Right ventricle myocardium superior (tissue), 1 donor: ENCODE measurements at regions not wholly inside any gene's neighbourhood (a gene's known extent, or its start where the extent isn't known, plus 50 kb on each side); places are given as distances from the start of the nearest gene placed in this dataset.
"Not testable (repeated sequence)": the region's sequence is repeated elsewhere in the genome, so short reads cannot be mapped to it uniquely, and the experiment has no call there.

ENCODE experiments used
- ATAC-seq: fragments of 200-7000 bp; cut with Tn5 transposase; one replicate; pipeline ENCODE4 v1.9.1; 2020; ENCODE audit warnings: mild to moderate bottlenecking; ENCODE audit not compliant: poor library complexity
- DNase-seq: peaks from one replicate; pipeline ENCODE4 v3.0.0-alpha.2; 2020
- intact Hi-C: fragments of 100-400 bp; cut with DNase I; formaldehyde crosslinking; loops from one replicate; pipeline ENCODE4 v1.11.2; 2022
- donor health status: DM: no; HTN: yes; CAD: no; lungs with severe emphysema.

GRCh38 chr16:79988721-79989220, 388.2 kb upstream of the MAF start:
- intact Hi-C loops: no loop called here
- DNase-seq (no peak), ATAC-seq (no peak)

GRCh38 chr16:79988089-79988488, 387.6 kb upstream of the MAF start:
- ATAC-seq (no peak), DNase-seq (no peak)
- intact Hi-C loops: no loop called here

GRCh38 chr16:79986352-79986751, 385.8 kb upstream of the MAF start:
- intact Hi-C loops: no loop called here
- no peak for ATAC-seq
- DNase-seq: no peak

DNA sequence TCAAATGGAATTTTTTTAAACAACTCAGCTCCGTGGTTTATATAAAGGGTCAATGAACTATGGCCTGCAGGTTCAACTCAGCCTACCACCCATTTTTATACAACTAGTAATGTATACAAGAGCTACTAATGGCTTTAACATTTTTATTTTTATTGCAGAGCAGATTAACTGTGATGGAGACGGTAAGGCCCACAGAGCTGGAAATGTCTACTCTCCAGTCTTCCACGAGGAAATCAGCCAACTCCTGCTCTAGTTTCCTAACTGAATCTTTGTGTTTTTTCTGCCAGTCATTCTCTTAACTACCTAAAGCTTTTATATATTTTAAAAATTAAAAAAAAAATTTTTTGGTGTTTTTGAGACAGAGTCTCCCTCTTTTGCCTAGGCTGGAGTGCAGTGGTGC, 385.1 kb upstream of the MAF start:
- intact Hi-C loops: no loop called here
- DNase-seq (no peak), ATAC-seq (no peak)

- intact Hi-C loops, ATAC-seq, DNase-seq: not testable (repeated sequence)
Observed at GRCh38 chr16:79984149-79984548, 383.6 kb upstream of the MAF start.

GRCh38 chr16:79982862-79983261, 382.3 kb upstream of the MAF start:
- intact Hi-C loops: no loop called here
- DNase-seq: no peak
- no peak for ATAC-seq

DNA sequence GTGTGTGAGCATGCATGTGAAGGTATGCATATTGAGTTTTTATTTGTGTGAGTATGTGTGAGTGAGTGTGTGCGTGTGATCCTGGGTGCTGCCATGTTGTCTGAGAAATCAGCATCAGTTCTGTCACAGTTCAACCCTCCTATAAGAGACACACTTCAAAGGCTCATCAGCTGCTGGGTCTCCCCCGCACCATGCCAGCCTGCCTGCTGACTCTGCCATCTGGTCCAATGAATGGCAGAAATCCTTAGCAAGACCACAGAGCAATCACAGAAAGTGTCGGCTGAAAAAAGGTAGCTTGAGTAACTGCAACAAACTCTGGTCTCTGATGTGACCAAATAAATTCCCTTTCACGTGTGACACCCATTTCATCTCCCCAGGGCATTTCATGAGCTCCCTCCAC, 381.8 kb upstream of the MAF start:
- intact Hi-C loops: no loop called here
- DNase-seq (no peak), ATAC-seq (no peak)

- DNase-seq: no peak
- ATAC-seq: no peak
- intact Hi-C loops: no loop called here
Observed at GRCh38 chr16:79981814-79982213, 381.3 kb upstream of the MAF start.

DNA sequence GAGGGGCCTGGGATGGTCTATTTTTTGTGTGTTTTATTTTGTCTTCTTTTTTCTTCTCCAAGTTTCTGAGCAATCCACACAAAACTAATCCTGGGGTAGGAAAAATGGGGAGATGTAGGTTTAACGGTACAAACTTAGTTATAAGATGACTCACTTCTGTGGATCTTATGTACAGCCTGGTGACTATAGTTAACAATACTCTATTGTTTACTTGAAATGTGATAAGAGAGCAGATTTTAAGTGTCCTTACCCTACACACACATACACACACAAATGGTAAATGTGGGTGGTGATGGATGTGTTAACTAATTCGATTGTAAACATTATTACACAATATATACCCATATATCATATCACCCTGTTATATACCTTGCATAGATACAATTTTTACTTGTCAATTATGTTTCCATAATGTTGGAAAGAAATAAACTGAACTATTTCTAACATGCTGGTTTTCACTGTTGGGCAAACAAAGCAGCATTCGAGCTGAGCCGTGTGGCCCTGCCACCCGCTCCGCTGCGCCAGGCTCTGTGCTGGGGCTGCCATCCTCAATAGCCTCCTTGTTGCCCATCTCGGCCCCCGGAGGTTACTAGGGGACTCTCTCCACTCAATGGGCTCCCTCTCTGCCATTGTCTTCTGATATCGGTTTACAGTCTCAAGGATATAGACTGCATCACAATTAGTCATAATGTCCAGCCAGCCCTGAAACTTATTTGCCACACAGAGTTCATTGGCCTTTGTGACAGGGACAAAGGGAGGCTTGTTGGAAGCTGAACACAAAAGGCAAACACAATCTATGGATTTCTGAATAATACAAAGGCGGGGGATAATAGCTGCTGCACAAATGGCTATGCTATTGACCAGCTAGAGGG, 380.3 kb upstream of the MAF start:
- intact Hi-C loops: no loop called here
- no peak for DNase-seq

DNA sequence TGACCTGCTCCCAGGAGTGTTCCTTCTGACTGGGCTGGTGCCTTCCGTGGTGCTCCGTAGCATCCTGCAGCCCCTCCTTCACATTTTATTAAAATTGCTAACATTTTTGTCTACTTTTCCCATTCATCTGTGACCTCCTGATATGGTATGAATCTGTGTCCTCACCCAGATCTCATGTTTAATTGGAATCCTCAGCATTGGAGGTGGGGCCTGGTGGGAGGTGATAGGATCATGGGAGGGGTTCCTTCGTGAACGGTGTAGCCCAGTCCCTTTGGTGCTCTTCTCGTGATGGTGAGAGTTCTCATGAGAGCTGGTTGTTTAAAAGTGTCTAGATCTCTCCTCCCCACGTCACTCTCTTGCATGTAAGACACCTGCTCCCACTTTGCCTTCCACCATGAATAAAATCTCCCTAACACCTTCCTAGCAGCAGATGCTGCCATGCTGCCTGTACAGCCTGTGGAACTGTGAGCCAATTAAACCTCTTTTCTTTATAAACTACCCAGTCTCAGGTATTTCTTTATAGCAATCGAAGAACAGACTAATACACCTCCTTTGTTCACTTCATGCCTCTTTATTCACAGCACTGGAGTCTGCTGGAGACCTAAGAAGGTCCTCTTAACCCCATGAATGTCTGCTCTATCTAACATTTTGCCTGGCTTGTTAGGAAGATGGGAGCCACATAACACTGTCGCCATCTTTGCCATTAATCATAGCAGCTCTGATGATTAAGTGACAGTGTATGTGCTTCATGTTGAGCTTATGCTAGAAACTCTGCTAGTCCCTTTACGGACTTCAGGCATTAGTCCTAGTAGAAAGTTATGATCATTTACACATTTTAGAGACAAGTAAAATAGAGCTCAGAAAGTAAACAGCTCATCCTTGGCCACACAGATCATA, 377.7 kb upstream of the MAF start:
- intact Hi-C loops: no loop called here

More for the DNA sequence above, 380.3 kb upstream of the MAF start:
- ATAC-seq: no peak

GRCh38 chr16:79973320-79973719, 372.8 kb upstream of the MAF start:
- intact Hi-C loops: no loop called here
- no peak for DNase-seq
- ATAC-seq: no peak

More for the DNA sequence above, 377.7 kb upstream of the MAF start:
- DNase-seq: no peak
- no peak for ATAC-seq

DNA sequence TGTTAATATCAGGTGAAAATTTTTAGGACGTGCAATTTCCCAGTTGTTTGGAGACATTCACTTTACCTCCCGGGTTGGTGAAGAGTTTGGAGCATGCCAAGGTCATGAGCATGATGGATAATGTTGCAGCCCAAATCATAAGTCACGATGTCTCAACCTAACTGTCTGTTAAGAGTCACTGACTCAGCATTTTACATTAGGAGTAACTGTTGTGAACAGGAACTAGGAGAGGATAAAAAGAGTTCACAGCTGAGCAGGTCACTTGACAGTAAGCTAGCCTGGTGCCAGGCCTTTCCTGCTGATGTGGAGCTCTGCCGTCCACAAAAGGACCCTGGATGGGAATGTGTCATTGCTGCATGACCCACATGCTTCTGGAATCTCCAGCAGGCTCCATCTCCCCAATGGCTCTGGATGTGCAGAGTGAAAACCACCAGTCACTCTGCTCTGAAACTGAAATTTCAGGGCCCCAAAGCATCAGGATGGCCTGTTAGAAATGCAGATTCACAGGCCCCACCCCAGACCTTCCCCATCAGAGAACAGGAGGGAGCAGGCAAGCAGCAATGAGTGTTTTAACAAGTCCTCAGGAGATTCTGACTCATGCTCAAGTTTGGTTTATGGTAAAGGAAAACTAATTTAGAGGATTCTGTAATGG, 371.6 kb upstream of the MAF start:
- intact Hi-C loops: no loop called here
- DNase-seq: no peak
- ATAC-seq: no peak

DNA sequence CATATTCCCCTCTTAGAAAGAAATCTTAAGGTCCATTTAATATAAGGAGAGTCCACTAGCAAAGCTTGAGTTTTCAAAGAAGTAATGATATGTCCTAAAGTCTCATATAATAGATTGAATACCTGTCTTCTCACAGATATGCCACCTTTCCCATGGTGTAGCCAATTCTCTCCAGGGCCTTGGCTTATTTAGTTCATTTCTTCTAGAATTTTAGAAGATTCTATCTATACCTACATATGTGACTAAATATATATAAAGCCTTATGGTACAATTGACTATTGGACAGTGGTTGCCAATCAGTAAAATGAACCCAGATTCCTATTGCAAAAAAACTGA, 370.7 kb upstream of the MAF start:
- DNase-seq (no peak), ATAC-seq (no peak)
- intact Hi-C loops: no loop called here

- intact Hi-C loops: no loop called here
- peak; percentile 99 for ATAC-seq
- peak; percentile 75 for DNase-seq
Observed at GRCh38 chr16:79970551-79971236, 370.2 kb upstream of the MAF start.

GRCh38 chr16:79970087-79970486, 369.6 kb upstream of the MAF start:
- intact Hi-C loops: no loop called here
- DNase-seq (no peak), ATAC-seq (peak; percentile 25)

- no peak for DNase-seq
- intact Hi-C loops: no loop called here
- ATAC-seq: no peak
Observed at GRCh38 chr16:79969458-79969857, 368.9 kb upstream of the MAF start.

- DNase-seq: no peak
- intact Hi-C loops: no loop called here
- ATAC-seq: no peak
Observed at GRCh38 chr16:79966226-79966625, 365.7 kb upstream of the MAF start.

DNA sequence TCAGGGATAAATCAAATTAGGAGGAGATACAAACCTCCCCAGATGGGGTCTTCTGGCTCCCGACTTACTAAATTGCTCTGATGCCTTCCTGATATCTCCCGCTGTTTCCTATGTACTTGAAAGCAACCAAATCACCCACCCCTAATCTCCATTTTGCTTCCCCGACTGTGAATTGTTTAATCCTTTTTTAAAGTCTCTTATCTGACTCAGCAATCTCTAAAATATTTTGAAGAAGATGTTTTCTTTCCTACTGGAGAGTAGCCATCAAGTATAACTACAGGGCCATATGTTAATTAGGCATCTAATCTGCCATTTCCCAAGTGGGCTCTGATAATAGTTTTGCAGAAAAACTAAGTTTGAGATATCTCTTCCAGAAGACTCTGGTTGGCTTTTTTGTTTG, 365.2 kb upstream of the MAF start:
- intact Hi-C loops: no loop called here
- no peak for ATAC-seq

GRCh38 chr16:79964104-79964503, 363.6 kb upstream of the MAF start:
- intact Hi-C loops: no loop called here
- no peak for ATAC-seq
- no peak for DNase-seq

More for the DNA sequence above, 365.2 kb upstream of the MAF start:
- no peak for DNase-seq
